DMS153 (cell line): ENCODE measurements at regions not wholly inside any gene's neighbourhood (a gene's known extent, or its start where the extent isn't known, plus 50 kb on each side); places are given as distances from the start of the nearest gene placed in this dataset.
"Not testable (repeated sequence)": the region's sequence is repeated elsewhere in the genome, so short reads cannot be mapped to it uniquely, and the experiment has no call there.

Experiments
- DNase-seq: peaks from one replicate; lab custom pipeline; 2025; lab: John Stamatoyannopoulos, UW

- no peak for DNase-seq
These were observed 121.8 kb upstream of the NTF3 start for GRCh38 chr12:5310151-5310550.

DNA sequence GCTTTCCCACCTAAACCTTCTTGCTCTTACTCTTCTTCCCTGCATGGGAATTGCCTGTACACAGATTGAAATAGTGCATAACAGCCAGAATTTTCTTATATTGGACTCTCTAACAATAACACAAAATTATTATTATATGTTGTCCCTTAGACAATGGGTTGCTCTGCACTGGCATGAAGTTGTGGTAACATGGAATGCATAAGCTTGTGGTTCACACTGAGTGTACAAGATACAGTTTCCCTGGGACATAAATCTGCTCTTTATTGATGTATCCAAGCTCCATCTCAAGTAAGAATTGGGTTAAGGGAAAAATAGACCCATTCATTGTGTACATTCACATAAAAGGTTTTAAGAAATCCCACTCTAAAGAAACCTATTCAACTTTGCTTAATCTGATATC lies 114.4 kb upstream of the NTF3 start:
- no peak for DNase-seq

- DNase-seq, result no peak
These were observed 113.0 kb upstream of the NTF3 start for GRCh38 chr12:5318874-5319273.

DNA sequence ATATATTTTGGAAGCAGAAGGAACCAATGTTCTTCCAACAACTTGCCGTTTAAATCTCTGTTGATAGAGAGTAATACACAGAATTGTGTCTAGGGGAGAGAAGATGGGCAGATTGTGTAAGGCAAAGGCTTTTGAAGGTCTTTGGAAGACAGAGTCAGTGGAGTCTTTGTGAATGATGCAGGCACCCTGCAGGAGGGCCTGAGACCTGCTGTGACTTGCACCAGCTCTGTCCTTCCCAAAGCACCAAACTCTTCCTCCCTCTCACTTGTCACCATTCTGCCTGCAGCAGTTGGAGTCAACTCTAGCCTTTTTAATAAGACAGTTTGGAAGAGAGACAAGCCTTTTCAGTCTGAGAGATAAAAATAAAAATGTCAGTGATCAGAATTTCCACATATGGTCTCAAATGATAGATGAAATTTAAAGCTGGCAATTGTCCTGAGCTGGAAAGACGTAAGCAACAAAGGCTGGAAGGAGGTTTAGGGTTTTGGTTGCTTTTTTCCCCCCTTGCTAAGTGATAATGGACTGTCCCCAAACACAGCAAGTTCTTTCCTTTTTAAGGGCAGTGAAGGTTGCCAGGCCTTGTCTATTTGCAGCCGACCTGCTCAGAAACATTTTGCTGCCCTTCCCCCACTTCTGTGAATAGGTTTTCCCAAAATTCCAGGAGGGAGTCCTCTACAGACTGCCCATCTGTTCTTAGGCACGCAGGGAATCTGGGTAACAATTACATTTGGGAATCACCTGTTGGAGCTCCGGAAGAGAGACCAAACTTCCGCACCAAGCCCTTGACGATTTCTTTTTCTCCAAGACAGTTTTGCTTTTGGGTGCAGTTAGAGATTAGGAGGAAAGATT lies 103.0 kb upstream of the NTF3 start:
- DNase-seq, result no peak

GRCh38 chr12:5332551-5332950 lies 99.4 kb upstream of the NTF3 start:
- no peak for DNase-seq

DNA sequence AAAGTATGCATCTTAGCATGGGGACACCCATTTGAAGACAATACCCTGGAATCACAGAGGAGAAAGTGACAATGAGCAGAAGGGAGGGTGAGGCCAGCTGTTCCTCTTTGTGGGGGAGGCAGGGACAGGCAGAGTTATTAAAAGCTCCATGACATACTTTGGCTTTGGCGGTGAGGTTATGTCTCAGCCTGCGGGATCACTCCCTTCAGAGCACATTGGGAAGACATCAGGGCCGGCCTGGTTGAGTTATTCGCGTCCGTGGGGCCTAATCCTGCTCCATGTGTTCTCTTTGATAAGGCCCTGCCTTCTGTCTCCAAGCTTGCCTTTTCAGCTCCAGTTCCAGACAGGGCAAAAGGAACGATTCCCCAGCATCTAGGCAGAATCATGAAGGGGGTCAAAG lies 98.8 kb upstream of the NTF3 start:
- DNase-seq, result no peak

GRCh38 chr12:5335069-5335468 lies 96.8 kb upstream of the NTF3 start:
- DNase-seq, result no peak

- DNase-seq, result not testable (repeated sequence)
These were observed 90.8 kb upstream of the NTF3 start for GRCh38 chr12:5341086-5341485.

DNA sequence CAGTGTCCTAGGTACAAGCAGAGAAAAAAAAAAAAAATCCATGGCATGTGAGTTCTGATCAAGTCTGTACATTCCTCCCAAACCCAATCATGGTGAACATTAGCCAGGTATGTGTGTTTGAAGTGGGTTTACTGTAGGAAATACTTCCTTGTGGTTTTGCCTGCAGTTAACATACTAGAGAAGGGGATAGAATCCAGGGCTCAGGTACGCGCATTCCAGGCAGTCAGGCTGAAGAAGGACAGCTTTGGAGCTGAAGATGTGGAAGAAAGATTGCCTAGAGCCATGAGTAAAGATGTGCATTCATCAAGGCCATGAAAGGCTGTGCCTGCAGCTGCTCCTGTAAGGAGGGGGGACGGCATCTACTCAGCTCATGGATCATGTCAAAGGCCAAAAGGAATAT lies 88.2 kb upstream of the NTF3 start:
- DNase-seq, result no peak

DNA sequence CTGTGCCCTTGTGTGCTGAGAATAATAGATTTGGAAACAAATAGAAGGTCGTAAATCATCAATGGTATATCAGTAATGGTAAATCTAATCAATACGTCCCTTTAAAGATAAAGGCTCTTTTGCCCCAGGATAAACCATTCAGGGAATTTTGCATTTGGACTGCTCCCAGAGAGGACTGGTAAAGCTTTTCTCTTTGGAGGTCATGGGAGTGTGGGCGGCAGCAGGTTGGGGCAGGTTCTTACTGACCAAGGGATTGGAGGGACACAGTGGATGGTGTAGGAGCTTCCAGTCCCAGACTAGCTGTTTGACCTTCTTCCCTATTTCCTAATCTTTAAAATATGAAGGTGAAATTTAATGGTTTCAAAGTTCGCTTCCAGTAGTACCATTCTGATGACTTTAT lies 87.8 kb upstream of the NTF3 start:
- DNase-seq, result no peak

DNA sequence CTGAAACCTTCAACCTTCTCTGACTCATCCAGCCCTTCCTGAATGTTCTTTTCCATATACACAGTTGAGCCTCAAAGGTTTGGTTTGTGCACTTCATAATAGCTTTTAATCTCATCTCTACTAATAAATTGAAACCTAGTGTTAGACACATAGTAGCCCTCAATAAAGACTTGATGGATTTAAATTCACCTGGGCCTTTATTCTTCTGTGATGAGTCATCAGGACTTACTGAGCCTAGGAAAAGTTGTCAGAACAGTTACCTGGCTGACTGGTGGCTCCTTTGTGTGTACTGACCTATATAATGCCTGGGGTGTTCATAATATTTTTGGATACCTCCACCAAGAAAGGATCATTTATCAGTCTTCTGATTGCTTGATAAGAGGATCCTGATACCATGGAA lies 86.4 kb upstream of the NTF3 start:
- DNase-seq, result no peak

GRCh38 chr12:5348057-5348456 lies 83.9 kb upstream of the NTF3 start:
- no peak for DNase-seq

- no peak for DNase-seq
These were observed 83.4 kb upstream of the NTF3 start for GRCh38 chr12:5348491-5348890.

DNA sequence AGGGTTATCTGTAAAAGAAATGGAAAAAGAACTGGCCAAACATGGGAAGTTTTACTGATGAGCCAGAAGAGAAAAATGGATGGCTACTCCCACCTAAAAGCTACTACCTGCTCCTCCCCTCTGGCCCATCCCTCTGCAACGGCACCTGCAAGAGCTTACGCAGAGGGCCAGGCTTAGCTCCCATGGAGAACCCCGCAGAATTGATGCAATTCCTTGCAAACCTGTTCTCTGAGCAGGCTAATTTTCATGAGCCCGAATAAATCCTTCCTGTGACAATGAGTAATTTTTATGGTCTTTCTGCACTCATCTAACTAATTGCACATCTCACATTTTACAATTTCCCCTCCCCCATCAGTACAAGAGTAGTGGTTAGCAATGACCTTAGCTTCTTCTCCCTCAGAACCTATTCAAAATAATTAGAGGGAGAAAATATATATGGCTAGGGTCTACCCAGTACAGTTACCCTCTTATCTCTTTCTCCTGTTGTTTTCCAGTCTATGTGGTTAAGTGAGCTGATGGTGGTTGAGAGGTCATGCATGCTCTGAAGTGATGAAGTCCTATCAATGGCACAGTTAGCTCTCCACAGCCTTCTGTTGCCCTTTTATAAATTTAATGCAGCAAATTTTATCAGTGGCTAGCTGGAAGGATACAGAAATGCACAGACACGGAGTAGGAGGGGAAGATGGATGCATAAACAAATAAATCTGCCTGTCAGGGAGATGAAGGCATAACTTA lies 67.7 kb upstream of the NTF3 start:
- DNase-seq, result no peak

- DNase-seq, result no peak
These were observed 62.6 kb upstream of the NTF3 start for GRCh38 chr12:5369298-5369697.

- DNase-seq, result no peak
These were observed 60.3 kb upstream of the NTF3 start for GRCh38 chr12:5371631-5372030.

DNA sequence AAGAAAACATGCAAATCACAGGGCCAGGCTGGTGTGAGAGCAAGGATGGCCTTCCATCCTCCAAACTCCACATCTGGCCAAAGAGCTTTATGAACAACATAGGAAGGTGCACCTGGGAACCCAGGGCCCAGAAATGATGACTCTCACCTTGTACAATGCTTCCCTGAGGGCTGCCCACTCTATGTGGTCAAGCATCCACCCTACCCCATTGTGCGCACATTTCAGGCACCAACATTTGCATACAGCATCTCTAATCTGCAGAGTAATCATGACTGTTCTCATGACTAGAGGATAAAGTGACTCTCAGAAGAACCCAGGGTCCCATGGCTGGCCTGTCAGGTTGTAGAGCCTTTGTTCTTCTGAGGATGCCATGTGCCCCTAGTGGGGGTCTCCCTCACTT lies 57.2 kb upstream of the NTF3 start:
- DNase-seq, result no peak

DNA sequence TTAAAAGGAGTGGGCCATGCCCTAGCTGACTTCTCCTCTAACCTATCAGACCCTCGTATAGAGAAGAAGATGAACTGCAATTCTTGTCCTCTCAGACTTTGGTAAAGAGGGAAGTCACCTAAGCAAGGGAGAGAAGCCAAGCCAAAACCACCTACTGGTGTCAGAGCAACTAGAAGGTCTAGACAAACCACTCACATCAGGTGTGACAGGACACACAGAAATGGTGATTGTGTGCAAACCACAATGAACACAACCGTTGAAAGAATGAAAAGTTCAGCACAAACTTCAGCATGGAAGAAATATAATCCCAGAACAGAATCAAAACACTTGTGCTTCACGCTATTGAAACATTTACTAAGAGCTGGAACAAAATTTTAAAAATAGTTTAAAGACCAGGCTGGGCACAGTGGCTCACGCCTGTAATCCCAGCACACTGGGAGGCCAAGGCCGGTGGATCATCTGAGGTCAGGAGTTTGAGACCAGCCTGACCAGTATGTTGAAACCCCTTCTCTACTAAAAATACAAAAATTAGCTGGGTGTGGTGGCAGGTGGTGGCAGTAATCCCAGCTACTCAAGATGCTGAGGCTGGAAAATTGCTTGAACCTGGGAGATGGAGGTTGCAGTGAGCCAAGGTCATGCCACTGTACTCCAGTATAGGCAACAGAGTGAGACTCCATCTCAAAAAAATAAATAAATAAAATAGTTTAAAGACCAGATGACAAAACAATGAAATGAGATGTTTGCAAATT lies 56.2 kb upstream of the NTF3 start:
- no peak for DNase-seq

DNA sequence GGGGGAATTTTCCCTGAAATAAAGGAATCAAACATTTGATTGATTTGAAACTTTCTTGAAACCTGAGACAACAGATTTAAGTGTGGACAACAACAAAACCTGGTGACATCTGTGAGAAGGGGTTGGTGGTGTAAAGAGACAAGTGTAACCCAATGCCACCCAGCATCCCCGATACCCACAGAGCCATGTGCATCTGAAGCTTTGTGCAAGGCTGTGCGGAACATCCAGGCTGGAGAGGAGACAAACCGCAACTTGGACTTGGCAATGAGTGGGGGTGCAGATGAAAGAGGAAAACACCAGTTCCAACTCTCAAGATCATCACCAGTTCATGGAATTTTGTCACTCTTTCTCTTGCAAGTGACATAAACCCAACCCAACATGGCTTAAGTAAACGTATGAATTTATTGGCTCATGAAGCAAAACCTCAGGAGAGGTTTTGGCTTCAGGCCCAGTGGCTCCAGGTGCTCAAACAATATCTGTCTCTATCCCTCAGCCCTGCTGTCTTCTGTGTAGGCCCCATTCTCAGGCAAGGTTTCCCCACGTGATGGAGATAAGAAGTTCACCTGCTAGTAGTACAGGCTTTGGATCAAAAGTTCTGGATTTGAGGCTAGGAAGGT lies 55.2 kb upstream of the NTF3 start:
- DNase-seq, result peak; percentile 96

DNA sequence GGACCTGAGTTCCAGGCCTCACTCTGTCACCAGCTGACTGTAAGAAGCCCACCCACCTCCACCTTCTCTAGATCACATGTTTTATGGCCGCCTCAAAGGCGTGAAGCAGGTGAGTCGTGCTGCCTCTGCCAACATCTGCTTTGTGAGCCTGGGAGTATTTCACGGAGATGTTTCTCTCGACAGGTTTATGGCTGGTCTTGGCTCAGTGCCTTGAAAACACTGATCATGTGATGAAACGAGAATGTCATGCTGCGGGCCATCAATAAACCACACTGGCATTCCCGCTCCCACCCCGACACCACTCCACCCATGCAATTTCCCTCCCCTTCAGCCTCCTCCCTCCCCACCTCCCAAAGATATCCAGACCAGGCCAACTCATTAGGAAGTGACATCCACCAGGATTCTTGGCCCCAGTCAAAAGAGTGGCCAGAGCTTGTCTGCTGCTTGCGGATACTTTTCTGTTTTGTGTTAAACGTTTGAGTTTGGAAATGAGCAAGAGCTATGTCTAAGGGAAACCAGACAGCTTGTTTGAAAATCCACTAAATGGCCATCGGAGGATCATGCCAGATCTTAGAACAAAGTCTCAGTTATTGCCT lies 53.8 kb upstream of the NTF3 start:
- DNase-seq, result peak; percentile 94

DNA sequence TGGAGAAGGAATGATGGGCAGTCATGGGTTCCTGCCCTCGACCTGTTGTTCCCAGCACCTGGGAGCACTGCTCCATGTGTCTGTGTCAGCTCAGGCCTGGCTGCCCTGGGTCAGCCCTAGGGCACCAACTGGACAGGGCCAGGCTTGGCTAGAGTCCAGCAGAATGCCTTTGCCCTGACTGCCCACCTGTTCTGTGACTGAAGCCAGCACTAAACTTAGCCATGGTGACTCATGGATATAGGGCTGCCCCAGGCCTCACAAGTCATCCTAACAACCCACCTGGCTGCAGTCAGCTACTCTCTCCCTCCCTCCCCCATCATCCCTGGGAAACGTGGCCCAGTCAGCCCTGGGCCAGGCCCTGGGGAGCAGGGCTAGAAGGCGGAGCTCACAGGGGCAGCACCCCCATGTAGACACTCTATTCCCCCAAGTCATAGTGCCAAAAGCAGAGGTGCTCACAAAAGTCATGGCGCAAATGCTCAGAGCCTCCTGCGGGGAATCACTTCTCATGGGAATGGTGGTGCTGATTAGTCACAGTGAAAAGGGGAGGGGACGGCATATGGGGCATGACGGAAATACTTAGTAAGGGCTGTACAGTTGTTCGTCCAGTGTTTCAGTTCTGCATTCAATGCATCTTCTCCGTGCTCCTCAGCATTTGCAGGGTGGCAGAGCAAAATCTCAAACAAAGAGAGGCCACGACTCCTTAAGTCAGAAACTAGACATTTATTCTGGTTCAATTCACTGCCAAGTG lies 52.0 kb upstream of the NTF3 start:
- no peak for DNase-seq
